ENCODE measurements at regions not wholly inside any gene's neighbourhood (a gene's known extent, or its start where the extent isn't known, plus 50 kb on each side); places are given as distances from the start of the nearest gene placed in this dataset.

- Histone ChIP-seq H3K36me3 (ENCODE audit: control insufficient read depth in 4 of 4, insufficient read depth in 3 of 4, low read depth in 1 of 4, low read length in 3 of 4) (no peaks in the 10 kb centered on the region), H3K4me1 (ENCODE audit: control insufficient read depth in 4 of 4, insufficient read depth in 4 of 4, low read length in 3 of 4) (no peaks in the 10 kb centered on the region), H3K27ac (ENCODE audit: low read depth in 1 of 2, low read length in 2 of 2) (no peak overlapping the region), H3K27me3 (ENCODE audit: control insufficient read depth in 4 of 4, insufficient read depth in 4 of 4, low read length in 3 of 4) (no peaks in the 10 kb centered on the region), H3K4me3 (ENCODE audit: low read depth in 1 of 3, low read length in 3 of 3) (no peak overlapping the region), H3K9me3 (ENCODE audit: control insufficient read depth in 4 of 4, low read length in 3 of 4) (no peaks in the 10 kb centered on the region), H3K9ac (ENCODE audit: low read depth in 1 of 2, low read length in 2 of 2) (no peak overlapping the region)
- WGBS = 94% methylated on average over 22 of the region's 22 CpGs
- no peak for DNase-seq (ENCODE audit: low spot score)
- TF ChIP-seq, protein P1, sequence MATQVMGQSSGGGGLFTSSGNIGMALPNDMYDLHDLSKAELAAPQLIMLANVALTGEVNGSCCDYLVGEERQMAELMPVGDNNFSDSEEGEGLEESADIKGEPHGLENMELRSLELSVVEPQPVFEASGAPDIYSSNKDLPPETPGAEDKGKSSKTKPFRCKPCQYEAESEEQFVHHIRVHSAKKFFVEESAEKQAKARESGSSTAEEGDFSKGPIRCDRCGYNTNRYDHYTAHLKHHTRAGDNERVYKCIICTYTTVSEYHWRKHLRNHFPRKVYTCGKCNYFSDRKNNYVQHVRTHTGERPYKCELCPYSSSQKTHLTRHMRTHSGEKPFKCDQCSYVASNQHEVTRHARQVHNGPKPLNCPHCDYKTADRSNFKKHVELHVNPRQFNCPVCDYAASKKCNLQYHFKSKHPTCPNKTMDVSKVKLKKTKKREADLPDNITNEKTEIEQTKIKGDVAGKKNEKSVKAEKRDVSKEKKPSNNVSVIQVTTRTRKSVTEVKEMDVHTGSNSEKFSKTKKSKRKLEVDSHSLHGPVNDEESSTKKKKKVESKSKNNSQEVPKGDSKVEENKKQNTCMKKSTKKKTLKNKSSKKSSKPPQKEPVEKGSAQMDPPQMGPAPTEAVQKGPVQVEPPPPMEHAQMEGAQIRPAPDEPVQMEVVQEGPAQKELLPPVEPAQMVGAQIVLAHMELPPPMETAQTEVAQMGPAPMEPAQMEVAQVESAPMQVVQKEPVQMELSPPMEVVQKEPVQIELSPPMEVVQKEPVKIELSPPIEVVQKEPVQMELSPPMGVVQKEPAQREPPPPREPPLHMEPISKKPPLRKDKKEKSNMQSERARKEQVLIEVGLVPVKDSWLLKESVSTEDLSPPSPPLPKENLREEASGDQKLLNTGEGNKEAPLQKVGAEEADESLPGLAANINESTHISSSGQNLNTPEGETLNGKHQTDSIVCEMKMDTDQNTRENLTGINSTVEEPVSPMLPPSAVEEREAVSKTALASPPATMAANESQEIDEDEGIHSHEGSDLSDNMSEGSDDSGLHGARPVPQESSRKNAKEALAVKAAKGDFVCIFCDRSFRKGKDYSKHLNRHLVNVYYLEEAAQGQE (IDR thresholded peaks at IDR 0.05) = no peak
- no peak for TF ChIP-seq FOXA2 (IDR thresholded peaks at IDR 0.05)
Measured at GRCh38 chr10:43825984-43826383, 177.3 kb upstream of the ZNF32 start.

- no peak for DNase-seq (ENCODE audit: low spot score)
- no peaks in the 10 kb centered on the region for H3K4me1 ChIP-seq (ENCODE audit: control insufficient read depth in 4 of 4, insufficient read depth in 4 of 4, low read length in 3 of 4)
- WGBS = 95% methylated on average over 20 of the region's 20 CpGs
Measured at GRCh38 chr10:43825421-43825820, 176.7 kb upstream of the ZNF32 start.

DNA sequence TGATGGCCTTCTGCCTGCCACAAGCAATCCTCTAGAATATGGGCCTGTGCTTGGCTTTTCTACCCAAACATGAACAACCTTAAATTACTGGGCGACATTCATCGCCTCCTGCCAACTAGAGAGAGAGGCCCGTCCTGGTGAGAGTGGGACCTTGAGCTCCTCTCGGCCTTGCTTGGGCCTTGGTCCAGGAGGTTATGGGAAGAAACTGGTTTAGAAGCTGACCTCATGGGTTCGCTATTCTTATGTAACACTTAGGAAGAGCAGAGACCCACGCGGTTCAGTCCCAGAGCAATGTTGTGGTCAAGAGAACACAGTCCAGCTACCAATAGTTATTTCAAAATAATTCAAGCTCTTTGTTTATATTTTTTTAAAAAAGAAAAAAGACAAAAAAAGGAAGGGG, 176.3 kb upstream of the ZNF32 start:
- no peaks in the 10 kb centered on the region for H3K4me1 ChIP-seq (ENCODE audit: control insufficient read depth in 4 of 4, insufficient read depth in 4 of 4, low read length in 3 of 4)
- 80% methylated on average over 7 of the region's 7 CpGs for WGBS
- H3K9ac ChIP-seq (ENCODE audit: low read depth in 1 of 2, low read length in 2 of 2) = no peak overlapping the region
- no peak for DNase-seq (ENCODE audit: low spot score)
- TF ChIP-seq RXRA (IDR thresholded peaks at IDR 0.05) = no peak
- TF ChIP-seq JUND (IDR thresholded peaks at IDR 0.05) = peak in 1 of 2 donors; percentile 40
- TF ChIP-seq HNF4A (conservative IDR thresholded peaks at IDR 0.05) = no peak
- TF ChIP-seq NR2F2 (IDR thresholded peaks at IDR 0.05) = peak; percentile 61
- H3K4me3 ChIP-seq (ENCODE audit: low read depth in 1 of 3, low read length in 3 of 3) = no peak overlapping the region
- H3K36me3 ChIP-seq (ENCODE audit: control insufficient read depth in 4 of 4, insufficient read depth in 3 of 4, low read depth in 1 of 4, low read length in 3 of 4) = no peaks in the 10 kb centered on the region
- no peaks in the 10 kb centered on the region for H3K27me3 ChIP-seq (ENCODE audit: control insufficient read depth in 4 of 4, insufficient read depth in 4 of 4, low read length in 3 of 4)
- peak overlapping the region in 1 of 2 donors; percentile 48 for H3K27ac ChIP-seq (ENCODE audit: low read depth in 1 of 2, low read length in 2 of 2)
- no peaks in the 10 kb centered on the region for H3K9me3 ChIP-seq (ENCODE audit: control insufficient read depth in 4 of 4, low read length in 3 of 4)

More at GRCh38 chr10:43825421-43825820, 176.7 kb upstream of the ZNF32 start:
- peak overlapping the region; percentile 10 to 46 for H3K27ac ChIP-seq (ENCODE audit: low read depth in 1 of 2, low read length in 2 of 2)
- H3K27me3 ChIP-seq (ENCODE audit: control insufficient read depth in 4 of 4, insufficient read depth in 4 of 4, low read length in 3 of 4) = no peaks in the 10 kb centered on the region
- H3K9me3 ChIP-seq (ENCODE audit: control insufficient read depth in 4 of 4, low read length in 3 of 4) = no peaks in the 10 kb centered on the region
- H3K9ac ChIP-seq (ENCODE audit: low read depth in 1 of 2, low read length in 2 of 2) = no peak overlapping the region
- no peaks in the 10 kb centered on the region for H3K36me3 ChIP-seq (ENCODE audit: control insufficient read depth in 4 of 4, insufficient read depth in 3 of 4, low read depth in 1 of 4, low read length in 3 of 4)
- H3K4me3 ChIP-seq (ENCODE audit: low read depth in 1 of 3, low read length in 3 of 3) = no peak overlapping the region
- no peak for TF ChIP-seq RXRA (IDR thresholded peaks at IDR 0.05)
- TF ChIP-seq FOXA2 (IDR thresholded peaks at IDR 0.05) = no peak
- TF ChIP-seq JUND (IDR thresholded peaks at IDR 0.05) = no peak
- no peak for TF ChIP-seq CTCF (IDR thresholded peaks at IDR 0.05; ENCODE audit: low read depth, low read length, missing input control)
- TF ChIP-seq YY1 (IDR thresholded peaks at IDR 0.05) = no peak
- TF ChIP-seq TAF1 (conservative IDR thresholded peaks at IDR 0.05) = no peak

Measured in liver (tissue), 8 donors.